ENCODE measurements at regions not wholly inside any gene's neighbourhood (a gene's known extent, or its start where the extent isn't known, plus 50 kb on each side); places are given as distances from the start of the nearest gene placed in this dataset.
A peak's percentile ranks its signal among the peaks of the same experiment; 100 is the strongest.
"Not testable (repeated sequence)": the region's sequence is repeated elsewhere in the genome, so short reads cannot be mapped to it uniquely, and the experiment has no call there.

- peak; percentile 22 for DNase-seq (ENCODE audit: low read depth)
- no peak overlapping the region for H3K4me3 ChIP-seq (ENCODE audit: low read depth, low read length)
These were observed 73.6 kb downstream of the CYLC2 start for GRCh38 chr9:103068753-103069152.

DNA sequence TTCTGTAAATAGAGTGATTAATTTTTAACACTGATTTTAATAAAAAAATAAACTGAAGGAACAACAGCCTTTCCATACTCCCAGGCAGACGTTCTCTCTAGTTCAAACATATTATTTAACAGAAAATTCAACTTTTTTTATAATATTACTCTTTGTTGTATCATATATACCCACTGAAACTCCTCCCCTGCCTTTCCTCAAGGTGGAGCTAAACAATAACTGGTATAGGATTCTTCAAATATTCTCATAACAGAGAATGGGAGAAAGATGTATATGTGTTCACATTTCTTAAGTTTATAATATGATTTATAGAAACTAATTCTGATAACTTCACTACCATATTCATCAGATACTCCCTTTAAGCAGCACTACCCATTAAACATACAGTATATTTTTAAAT, 83.4 kb downstream of the CYLC2 start:
- no peak for DNase-seq (ENCODE audit: low read depth)
- H3K4me3 ChIP-seq (ENCODE audit: low read depth, low read length), result no peak overlapping the region

DNA sequence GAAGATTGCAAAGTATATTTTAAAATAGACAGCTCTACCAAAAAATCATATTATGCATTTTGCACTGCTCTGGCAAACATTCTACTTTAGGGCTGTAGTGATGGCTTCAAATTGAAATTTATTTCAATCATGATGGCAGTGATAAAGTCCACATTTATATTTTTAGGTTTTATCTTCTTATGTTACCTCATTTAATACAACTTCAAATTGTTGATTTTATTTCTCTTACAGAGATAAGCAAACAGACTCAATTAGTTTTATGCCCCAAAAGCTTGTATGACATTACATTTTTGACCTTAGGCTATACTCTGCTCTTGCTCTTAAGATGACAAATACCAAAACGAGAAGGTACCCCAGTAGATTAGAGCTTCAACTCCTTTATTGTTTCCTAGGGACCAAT, 87.4 kb downstream of the CYLC2 start:
- DNase-seq (ENCODE audit: low read depth), result no peak
- H3K4me3 ChIP-seq (ENCODE audit: low read depth, low read length), result no peak overlapping the region

- no peak overlapping the region for H3K4me3 ChIP-seq (ENCODE audit: low read depth, low read length)
- DNase-seq (ENCODE audit: low read depth), result no peak
These were observed 94.2 kb downstream of the CYLC2 start for GRCh38 chr9:103089357-103089756.

- no peak overlapping the region for H3K4me3 ChIP-seq (ENCODE audit: low read depth, low read length)
- DNase-seq (ENCODE audit: low read depth), result no peak
These were observed 109.0 kb downstream of the CYLC2 start for GRCh38 chr9:103104101-103104500.

- no peak for DNase-seq (ENCODE audit: low read depth)
- no peak overlapping the region for H3K4me3 ChIP-seq (ENCODE audit: low read depth, low read length)
These were observed 121.1 kb downstream of the CYLC2 start for GRCh38 chr9:103116246-103116645.

DNA sequence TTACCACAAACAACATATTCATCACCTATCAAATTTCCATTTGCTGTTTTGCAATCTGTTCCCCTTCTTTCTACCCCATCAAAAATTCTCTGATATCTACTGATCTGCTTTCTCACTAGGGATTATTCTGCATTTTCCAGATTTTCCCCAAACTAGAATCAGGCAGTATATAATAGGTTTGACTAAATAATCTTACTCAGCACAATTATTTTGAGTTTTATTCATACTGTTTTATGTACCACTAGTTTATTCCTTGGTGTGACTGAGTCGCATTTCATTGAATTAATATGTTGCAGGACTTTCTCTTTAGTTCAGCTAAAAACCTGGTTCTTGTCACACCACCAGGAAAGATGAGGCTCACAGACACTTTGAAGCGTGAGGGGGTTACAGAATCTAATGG, 131.4 kb downstream of the CYLC2 start:
- DNase-seq (ENCODE audit: low read depth), result no peak
- no peak overlapping the region for H3K4me3 ChIP-seq (ENCODE audit: low read depth, low read length)

- DNase-seq (ENCODE audit: low read depth), result no peak
These were observed 144.8 kb downstream of the CYLC2 start for GRCh38 chr9:103139891-103140290.

DNA sequence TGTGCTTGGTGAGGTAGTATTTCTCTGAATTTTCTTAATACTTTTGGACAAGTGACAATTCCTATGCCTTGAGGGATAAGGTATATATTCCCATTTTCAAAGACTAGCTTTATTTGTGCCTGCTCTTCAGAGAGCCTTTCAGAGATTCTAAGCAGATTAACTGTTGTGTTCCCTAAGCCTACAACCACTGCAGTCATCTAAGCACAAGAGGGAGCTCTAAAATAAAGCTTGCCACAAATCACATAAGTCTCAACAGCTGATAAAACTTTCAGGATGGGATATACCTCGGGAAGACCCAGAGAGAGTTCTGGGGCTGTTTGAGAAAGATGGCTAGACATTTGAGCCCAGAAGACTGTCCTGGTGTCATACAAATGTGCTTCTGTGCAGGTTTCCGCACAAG, 157.3 kb downstream of the CYLC2 start:
- DNase-seq (ENCODE audit: low read depth), result no peak
- no peak overlapping the region for H3K4me3 ChIP-seq (ENCODE audit: low read depth, low read length)

More at GRCh38 chr9:103139891-103140290, 144.8 kb downstream of the CYLC2 start:
- no peak overlapping the region for H3K4me3 ChIP-seq (ENCODE audit: low read depth, low read length)

DNA sequence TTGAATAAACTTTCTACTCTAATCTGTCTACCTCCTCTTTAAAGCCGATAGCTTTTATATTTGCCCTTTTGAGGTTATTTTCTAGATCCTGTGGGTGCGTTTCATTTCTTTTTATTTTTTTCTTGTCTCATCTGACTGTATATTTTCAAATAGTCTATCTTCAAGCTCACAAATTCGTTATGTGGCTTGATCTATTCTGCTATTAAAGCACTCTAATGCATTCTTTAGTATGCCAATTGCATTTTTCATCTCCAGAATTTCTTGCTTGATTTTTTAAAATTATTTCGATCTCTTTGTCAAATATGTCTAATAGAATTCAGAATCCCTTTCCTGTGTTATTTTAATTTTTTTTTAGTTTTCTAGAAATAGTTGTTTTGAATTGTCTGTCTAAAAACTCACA, 172.4 kb downstream of the CYLC2 start:
- no peak for DNase-seq (ENCODE audit: low read depth)
- no peak overlapping the region for H3K4me3 ChIP-seq (ENCODE audit: low read depth, low read length)

- H3K4me3 ChIP-seq (ENCODE audit: low read depth, low read length), result no peak overlapping the region
- no peak for DNase-seq (ENCODE audit: low read depth)
These were observed 173.1 kb downstream of the CYLC2 start for GRCh38 chr9:103168254-103168653.

GRCh38 chr9:103169798-103170197, 174.7 kb downstream of the CYLC2 start:
- no peak overlapping the region for H3K4me3 ChIP-seq (ENCODE audit: low read depth, low read length)
- DNase-seq (ENCODE audit: low read depth), result no peak

GRCh38 chr9:103183701-103184171, 188.6 kb downstream of the CYLC2 start:
- no peak for DNase-seq (ENCODE audit: low read depth)
- H3K4me3 ChIP-seq (ENCODE audit: low read depth, low read length), result no peak overlapping the region

DNA sequence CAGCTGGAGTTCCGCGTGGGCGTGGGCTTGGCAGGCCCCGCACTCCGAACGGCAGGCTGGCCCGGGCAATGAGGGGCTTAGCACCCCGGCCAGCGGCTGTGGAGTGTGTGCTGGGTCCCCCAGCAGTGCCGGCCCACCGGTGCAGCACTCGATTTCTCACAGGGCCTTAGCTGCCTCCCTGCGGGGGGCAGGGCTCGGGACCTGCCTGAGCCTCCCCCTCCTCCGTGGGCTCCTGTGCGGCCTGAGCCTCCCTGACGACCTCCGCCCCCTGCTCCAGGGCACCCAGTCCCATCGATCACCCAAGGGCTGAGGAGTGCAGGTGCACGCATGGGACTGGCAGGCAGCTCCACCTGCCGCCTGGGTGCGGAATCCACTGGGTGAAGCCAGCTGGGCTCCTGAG, 191.8 kb downstream of the CYLC2 start:
- no peak for DNase-seq (ENCODE audit: low read depth)
- H3K4me3 ChIP-seq (ENCODE audit: low read depth, low read length), result no peak overlapping the region

- DNase-seq (ENCODE audit: low read depth), result no peak
- no peak overlapping the region for H3K4me3 ChIP-seq (ENCODE audit: low read depth, low read length)
These were observed 193.7 kb downstream of the CYLC2 start for GRCh38 chr9:103188781-103189350.

GRCh38 chr9:103193992-103194391, 198.9 kb downstream of the CYLC2 start:
- DNase-seq (ENCODE audit: low read depth), result no peak

DNA sequence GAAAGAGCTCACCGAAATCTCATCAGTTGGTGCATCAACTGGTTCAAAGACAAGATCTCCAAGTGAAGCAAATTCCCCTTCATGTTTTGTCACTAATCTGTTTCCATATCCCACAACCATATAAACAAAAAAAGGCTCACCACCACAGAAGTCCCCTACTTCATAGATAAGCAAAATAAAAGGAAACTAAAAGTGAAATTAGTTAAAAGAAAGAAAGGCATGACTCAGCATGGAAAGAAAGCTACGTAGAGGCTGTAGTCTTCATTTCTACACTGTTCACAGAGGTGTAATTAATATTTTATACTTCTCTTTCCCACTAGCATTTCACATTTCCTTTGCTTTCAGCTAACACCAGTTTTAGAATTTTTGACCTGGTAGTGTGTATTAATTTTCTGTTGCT, 208.0 kb downstream of the CYLC2 start:
- no peak overlapping the region for H3K4me3 ChIP-seq (ENCODE audit: low read depth, low read length)
- no peak for DNase-seq (ENCODE audit: low read depth)

More at GRCh38 chr9:103193992-103194391, 198.9 kb downstream of the CYLC2 start:
- no peak overlapping the region for H3K4me3 ChIP-seq (ENCODE audit: low read depth, low read length)

GRCh38 chr9:103205881-103206585, 210.9 kb downstream of the CYLC2 start:
- not testable (repeated sequence) for DNase-seq (ENCODE audit: low read depth)

DNA sequence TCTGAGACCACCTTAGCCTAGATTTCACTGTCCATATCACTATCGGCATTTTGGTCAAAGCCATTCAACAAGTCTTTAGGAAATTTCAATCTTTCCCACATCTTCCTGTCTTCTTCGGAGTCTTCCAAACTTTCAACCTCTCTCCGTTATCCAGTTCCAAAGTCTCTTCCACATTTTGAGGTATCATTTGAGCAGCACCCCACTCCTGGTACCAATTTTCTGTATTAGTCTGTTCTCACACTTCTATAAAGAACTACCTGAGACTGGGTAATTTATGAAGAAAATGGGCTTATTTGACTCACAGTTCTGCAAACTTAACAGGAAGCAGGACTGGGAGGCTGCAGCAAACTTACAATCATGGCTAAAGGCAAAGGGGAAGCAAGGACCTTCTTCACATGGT, 215.5 kb downstream of the CYLC2 start:
- no peak overlapping the region for H3K4me3 ChIP-seq (ENCODE audit: low read depth, low read length)
- DNase-seq (ENCODE audit: low read depth), result no peak

More at GRCh38 chr9:103205881-103206585, 210.9 kb downstream of the CYLC2 start:
- not testable (repeated sequence) for H3K4me3 ChIP-seq (ENCODE audit: low read depth, low read length)

- no peak for DNase-seq (ENCODE audit: low read depth)
- no peak overlapping the region for H3K4me3 ChIP-seq (ENCODE audit: low read depth, low read length)
These were observed 220.1 kb downstream of the CYLC2 start for GRCh38 chr9:103215197-103215596.

Data from skeletal muscle cell (primary cell).